ENCODE measurements at regions not wholly inside any gene's neighbourhood (a gene's known extent, or its start where the extent isn't known, plus 50 kb on each side); places are given as distances from the start of the nearest gene placed in this dataset.

DNA sequence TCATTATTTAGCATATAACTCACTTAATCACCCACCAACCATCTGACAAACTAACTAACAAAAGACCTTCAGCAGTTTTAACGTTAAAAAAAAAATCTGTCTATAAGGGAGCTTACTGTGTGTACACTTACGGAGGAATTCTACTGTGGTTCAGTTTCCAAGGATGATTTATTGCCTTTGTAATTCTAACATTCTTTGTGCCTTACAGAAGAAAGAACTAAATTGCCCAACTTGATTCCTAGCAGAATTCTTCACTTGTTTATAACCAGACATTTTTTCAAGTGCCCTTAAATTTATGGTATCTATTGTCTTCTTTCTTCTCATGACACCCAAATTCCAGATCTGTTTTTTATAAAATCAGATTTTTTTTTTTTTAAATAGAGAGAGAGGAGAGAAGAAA, 119.7 kb upstream of the IGSF10 start:
- peaks cover 0 to 5% (median 0%) of the 10 kb centered on the region in 5 donors for H3K4me1 ChIP-seq (ENCODE audit: control insufficient read depth in 5 of 5, insufficient read depth in 5 of 5, low read length in 5 of 5)
- H3K9ac ChIP-seq (ENCODE audit: insufficient read depth in 1 of 2, low read length in 2 of 2) = no peak overlapping the region
- ATAC-seq (ENCODE audit: insufficient read depth, low FRiP score) = no peak
- DNase-seq = peak in 2 of 3 donors; percentile 59 to 70
- TF ChIP-seq, protein P1, sequence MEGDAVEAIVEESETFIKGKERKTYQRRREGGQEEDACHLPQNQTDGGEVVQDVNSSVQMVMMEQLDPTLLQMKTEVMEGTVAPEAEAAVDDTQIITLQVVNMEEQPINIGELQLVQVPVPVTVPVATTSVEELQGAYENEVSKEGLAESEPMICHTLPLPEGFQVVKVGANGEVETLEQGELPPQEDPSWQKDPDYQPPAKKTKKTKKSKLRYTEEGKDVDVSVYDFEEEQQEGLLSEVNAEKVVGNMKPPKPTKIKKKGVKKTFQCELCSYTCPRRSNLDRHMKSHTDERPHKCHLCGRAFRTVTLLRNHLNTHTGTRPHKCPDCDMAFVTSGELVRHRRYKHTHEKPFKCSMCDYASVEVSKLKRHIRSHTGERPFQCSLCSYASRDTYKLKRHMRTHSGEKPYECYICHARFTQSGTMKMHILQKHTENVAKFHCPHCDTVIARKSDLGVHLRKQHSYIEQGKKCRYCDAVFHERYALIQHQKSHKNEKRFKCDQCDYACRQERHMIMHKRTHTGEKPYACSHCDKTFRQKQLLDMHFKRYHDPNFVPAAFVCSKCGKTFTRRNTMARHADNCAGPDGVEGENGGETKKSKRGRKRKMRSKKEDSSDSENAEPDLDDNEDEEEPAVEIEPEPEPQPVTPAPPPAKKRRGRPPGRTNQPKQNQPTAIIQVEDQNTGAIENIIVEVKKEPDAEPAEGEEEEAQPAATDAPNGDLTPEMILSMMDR (IDR thresholded peaks at IDR 0.05; ENCODE audit: control extremely low read depth, extremely low read depth) = no peak
- H3K27ac ChIP-seq (ENCODE audit: low read depth in 1 of 2, low read length in 1 of 2) = no peak overlapping the region
- 33 to 39% methylated on average over 2 of the region's 2 CpGs for WGBS, 2 donors
- no peaks in the 10 kb centered on the region for H3K36me3 ChIP-seq (ENCODE audit: control insufficient read depth in 4 of 4, insufficient read depth in 4 of 4, low read length in 4 of 4)
- H3K27me3 ChIP-seq (ENCODE audit: control insufficient read depth in 3 of 3, insufficient read depth in 3 of 3, low read length in 2 of 3) = no peaks in the 10 kb centered on the region
- peaks cover 0 to 3% (median 0%) of the 10 kb centered on the region in 4 donors for H3K9me3 ChIP-seq (ENCODE audit: control insufficient read depth in 4 of 4, insufficient read depth in 3 of 4, low read length in 3 of 4)
- no peak overlapping the region for H3K4me3 ChIP-seq

DNA sequence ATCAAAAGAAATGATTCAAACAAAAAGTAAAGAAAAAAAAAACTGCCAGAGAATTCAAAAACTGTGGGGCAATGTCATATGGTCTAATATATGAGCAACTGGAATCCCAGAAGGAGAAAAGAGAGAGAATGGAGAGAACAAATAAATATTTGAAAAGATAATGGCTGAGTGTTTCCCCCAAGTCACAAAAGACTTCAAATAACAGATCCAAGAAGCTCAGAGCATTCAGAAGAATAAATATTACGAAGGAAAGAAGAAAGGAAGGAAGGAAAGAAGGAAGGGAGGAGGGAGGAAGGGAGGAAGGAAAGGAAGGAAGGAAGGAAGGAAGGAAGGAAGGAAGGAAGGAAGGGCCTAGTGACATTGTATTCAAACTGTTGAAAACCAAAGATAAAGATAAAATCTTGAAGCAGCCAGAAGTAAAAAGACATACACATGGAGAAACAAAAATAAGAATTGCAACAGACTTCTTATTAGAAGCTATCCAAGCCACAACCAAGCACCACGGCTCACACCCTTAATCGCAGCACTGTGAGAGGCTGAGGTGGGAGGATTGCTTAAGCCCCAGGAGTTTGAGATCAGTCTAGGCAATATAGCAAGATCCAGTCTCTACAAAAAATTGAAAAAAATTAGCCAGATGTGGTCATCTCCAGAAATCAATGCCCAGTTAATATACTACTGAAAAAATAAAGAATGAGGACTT, 118.9 kb upstream of the IGSF10 start:
- DNase-seq (no peak), ATAC-seq (ENCODE audit: insufficient read depth, low FRiP score) (no peak)
- no peak overlapping the region for H3K9ac ChIP-seq (ENCODE audit: insufficient read depth in 1 of 2, low read length in 2 of 2)
- H3K27ac ChIP-seq (ENCODE audit: low read depth in 1 of 2, low read length in 1 of 2) = no peak overlapping the region
- 57 to 59% methylated on average over 3 of the region's 3 CpGs for WGBS, 2 donors
- no peaks in the 10 kb centered on the region for H3K36me3 ChIP-seq (ENCODE audit: control insufficient read depth in 4 of 4, insufficient read depth in 4 of 4, low read length in 4 of 4)
- no peaks in the 10 kb centered on the region for H3K27me3 ChIP-seq (ENCODE audit: control insufficient read depth in 3 of 3, insufficient read depth in 3 of 3, low read length in 2 of 3)
- peaks cover 0 to 2% (median 0%) of the 10 kb centered on the region in 4 donors for H3K9me3 ChIP-seq (ENCODE audit: control insufficient read depth in 4 of 4, insufficient read depth in 3 of 4, low read length in 3 of 4)
- H3K4me1 ChIP-seq (ENCODE audit: control insufficient read depth in 5 of 5, insufficient read depth in 5 of 5, low read length in 5 of 5) = peaks cover 0 to 5% (median 0%) of the 10 kb centered on the region in 5 donors
- H3K4me3 ChIP-seq = no peak overlapping the region
- TF ChIP-seq, protein P1 (IDR thresholded peaks at IDR 0.05; ENCODE audit: control extremely low read depth, extremely low read depth) = no peak

DNA sequence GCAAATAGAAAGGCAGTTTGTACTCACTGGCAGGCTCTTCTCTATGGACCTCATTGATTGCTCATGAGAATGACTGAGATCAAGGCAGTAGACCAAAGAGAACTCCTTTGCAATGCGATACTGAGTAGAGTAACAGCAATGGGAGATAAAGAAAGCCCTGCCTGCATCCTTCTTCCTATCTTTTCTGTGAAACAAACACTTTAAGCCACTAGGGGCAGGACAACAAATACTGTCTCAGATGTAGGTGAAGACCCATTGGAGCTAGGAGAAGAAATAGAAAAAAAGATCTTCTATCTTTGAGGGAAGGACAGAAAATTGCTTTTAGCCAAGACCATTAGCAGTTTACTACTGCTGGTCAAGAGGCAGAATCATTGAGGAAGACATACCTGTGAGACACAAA, 117.6 kb upstream of the IGSF10 start:
- Histone ChIP-seq H3K4me1 (ENCODE audit: control insufficient read depth in 5 of 5, insufficient read depth in 5 of 5, low read length in 5 of 5) (peaks cover 0 to 3% (median 0%) of the 10 kb centered on the region in 5 donors), H3K9ac (ENCODE audit: insufficient read depth in 1 of 2, low read length in 2 of 2) (no peak overlapping the region), H3K27me3 (ENCODE audit: control insufficient read depth in 3 of 3, insufficient read depth in 3 of 3, low read length in 2 of 3) (no peaks in the 10 kb centered on the region), H3K9me3 (ENCODE audit: control insufficient read depth in 4 of 4, insufficient read depth in 3 of 4, low read length in 3 of 4) (no peaks in the 10 kb centered on the region), H3K4me3 (no peak overlapping the region), H3K27ac (ENCODE audit: low read depth in 1 of 2, low read length in 1 of 2) (no peak overlapping the region), H3K36me3 (ENCODE audit: control insufficient read depth in 4 of 4, insufficient read depth in 4 of 4, low read length in 4 of 4) (no peaks in the 10 kb centered on the region)
- no peak for ATAC-seq (ENCODE audit: insufficient read depth, low FRiP score)
- WGBS, 2 donors = 97 to 98% methylated on average over 1 of the region's 1 CpG
- TF ChIP-seq, protein P1 (IDR thresholded peaks at IDR 0.05; ENCODE audit: control extremely low read depth, extremely low read depth) = no peak
- no peak for DNase-seq

All from lung (tissue), 11 donors.